K562 (cell line): ENCODE measurements at regions not wholly inside any gene's neighbourhood (a gene's known extent, or its start where the extent isn't known, plus 50 kb on each side); places are given as distances from the start of the nearest gene placed in this dataset.

Source experiments
- CTCF ChIP-seq, 3 experiments: IDR thresholded peaks in 2 of 3; conservative IDR thresholded peaks in 1 of 3; 2 replicates each; pipeline ENCODE4 v1.5.1; 2011 to 2012; ENCODE audit warnings: low read length in 3 of 3, mild to moderate bottlenecking in 3 of 3, control low read depth in 2 of 3, improper control_type of control experiment in 1 of 3, inconsistent platforms in 1 of 3, low read depth in 1 of 3, mixed read lengths in 1 of 3, moderate library complexity in 1 of 3; ENCODE audit not compliant: insufficient read depth in 2 of 3
- HCFC1 ChIP-seq: IDR thresholded peaks from 2 replicates; pipeline ENCODE4 v1.6.1; 2012; ENCODE audit warnings: low read depth, low read length, improper control_type of control experiment
- HLTF ChIP-seq: fragments of 450-650 bp; IDR thresholded peaks from 2 replicates; pipeline ENCODE4 v1.6.1; 2016
- REST ChIP-seq, 2 experiments: fragments of 450-650 bp; formaldehyde crosslinking in 1 of 2; IDR thresholded peaks; 2 replicates each; pipeline versions ENCODE4 v1.4.0 to v1.6.1; 2014 to 2020; ENCODE audit warnings: mild to moderate bottlenecking in 2 of 2, borderline replicate concordance in 1 of 2, low read depth in 1 of 2
- SMAD3 ChIP-seq: fragments of 450-650 bp; formaldehyde crosslinking; conservative IDR thresholded peaks from 2 replicates; pipeline ENCODE4 v1.4.0; 2020; ENCODE audit warnings: mild to moderate bottlenecking
- ZKSCAN8 ChIP-seq: fragments of 200-800 bp; sonication (Bioruptor generic); IDR thresholded peaks from 2 replicates; pipeline ENCODE4 v1.6.1; 2016; ENCODE audit warnings: missing genetic modification characterization, missing compliant biosample characterization
- ZNF165 ChIP-seq: fragments of 250-450 bp; sonication (Bioruptor Pico); IDR thresholded peaks from 2 replicates; pipeline ENCODE4 v1.4.0; 2020; ENCODE audit warnings: borderline replicate concordance
- ZNF174 ChIP-seq: fragments of 250-450 bp; sonication (Bioruptor Pico); IDR thresholded peaks from 2 replicates; pipeline ENCODE4 v1.4.0; 2020; ENCODE audit warnings: mild to moderate bottlenecking
- ZNF398 ChIP-seq: fragments of 250-450 bp; sonication (Bioruptor Pico); IDR thresholded peaks from 2 replicates; pipeline ENCODE4 v1.8.0; 2021; ENCODE audit warnings: moderate library complexity, mild to moderate bottlenecking, inconsistent platforms
- ZNF583 ChIP-seq: fragments of 250-450 bp; sonication (Bioruptor Pico); IDR thresholded peaks from 2 replicates; pipeline ENCODE4 v1.4.0; 2020
- ZNF77 ChIP-seq: fragments of 250-450 bp; sonication (Bioruptor Pico); IDR thresholded peaks from 2 replicates; pipeline ENCODE4 v1.5.0; 2020
- TF ChIP-seq, protein P1 (sequence below), 2 experiments: IDR thresholded peaks; 2 replicates each; pipeline ENCODE4 v1.6.1; 2012; ENCODE audit warnings: improper control_type of control experiment in 2 of 2, low read depth in 2 of 2, low read length in 2 of 2, borderline replicate concordance in 1 of 2

- no peak for TF ChIP-seq ZNF583 (CRISPR knock-in tag)
- TF ChIP-seq ZKSCAN8, result no peak
- no peak for TF ChIP-seq REST (IDR thresholded peaks at IDR 0.05; ENCODE audit: borderline replicate concordance)
- no peak for TF ChIP-seq REST (CRISPR knock-in tag; IDR thresholded peaks at IDR 0.05; ENCODE audit: low read depth)
- no peak for TF ChIP-seq ZNF398 (CRISPR knock-in tag)
- no peak for TF ChIP-seq SMAD3 (CRISPR knock-in tag)
- TF ChIP-seq CTCF (IDR thresholded peaks at IDR 0.05 in 2 of 3, conservative IDR thresholded peaks at IDR 0.05 in 1 of 3; ENCODE audit: insufficient read depth in 2 of 3, low read depth in 1 of 3, low read length in 3 of 3), result no peak
- TF ChIP-seq HCFC1, result no peak
- TF ChIP-seq ZNF165 (CRISPR knock-in tag), result no peak
- no peak for TF ChIP-seq HLTF
- TF ChIP-seq, protein P1, sequence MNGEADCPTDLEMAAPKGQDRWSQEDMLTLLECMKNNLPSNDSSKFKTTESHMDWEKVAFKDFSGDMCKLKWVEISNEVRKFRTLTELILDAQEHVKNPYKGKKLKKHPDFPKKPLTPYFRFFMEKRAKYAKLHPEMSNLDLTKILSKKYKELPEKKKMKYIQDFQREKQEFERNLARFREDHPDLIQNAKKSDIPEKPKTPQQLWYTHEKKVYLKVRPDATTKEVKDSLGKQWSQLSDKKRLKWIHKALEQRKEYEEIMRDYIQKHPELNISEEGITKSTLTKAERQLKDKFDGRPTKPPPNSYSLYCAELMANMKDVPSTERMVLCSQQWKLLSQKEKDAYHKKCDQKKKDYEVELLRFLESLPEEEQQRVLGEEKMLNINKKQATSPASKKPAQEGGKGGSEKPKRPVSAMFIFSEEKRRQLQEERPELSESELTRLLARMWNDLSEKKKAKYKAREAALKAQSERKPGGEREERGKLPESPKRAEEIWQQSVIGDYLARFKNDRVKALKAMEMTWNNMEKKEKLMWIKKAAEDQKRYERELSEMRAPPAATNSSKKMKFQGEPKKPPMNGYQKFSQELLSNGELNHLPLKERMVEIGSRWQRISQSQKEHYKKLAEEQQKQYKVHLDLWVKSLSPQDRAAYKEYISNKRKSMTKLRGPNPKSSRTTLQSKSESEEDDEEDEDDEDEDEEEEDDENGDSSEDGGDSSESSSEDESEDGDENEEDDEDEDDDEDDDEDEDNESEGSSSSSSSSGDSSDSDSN (IDR thresholded peaks at IDR 0.05; ENCODE audit: borderline replicate concordance in 1 of 2, low read depth in 2 of 2, low read length in 2 of 2), result no peak
- TF ChIP-seq ZNF77, result no peak
- TF ChIP-seq ZNF174 (CRISPR knock-in tag), result no peak
These were observed 54.1 kb upstream of the AP1S2 start for GRCh38 chrX:15908603-15909290.
